Thyroid gland (tissue), 4 donors: ENCODE measurements at regions not wholly inside any gene's neighbourhood (a gene's known extent, or its start where the extent isn't known, plus 50 kb on each side); places are given as distances from the start of the nearest gene placed in this dataset.

ENCODE experiments used
- DNase-seq, 2 donors: peaks; one replicate each; pipeline ENCODE4 v3.0.0-alpha.2; 2019
- H3K27ac ChIP-seq, 3 donors: fragments of 200-600 bp; sonication (generic); 1 replicate in 2 of 3; 2 replicates in 1 of 3; pipeline ENCODE4 v1.5.1; 2016 to 2019; ENCODE audit warnings: mild to moderate bottlenecking in 1 of 3, moderate library complexity in 1 of 3
- H3K27me3 ChIP-seq: fragments of 200-600 bp; sonication (generic); one replicate; pipeline ENCODE4 v1.5.1; 2019
- H3K36me3 ChIP-seq, 2 donors: fragments of 200-600 bp; sonication (generic); one replicate each; pipeline ENCODE4 v1.5.1; 2016 to 2019
- H3K4me1 ChIP-seq, 2 donors: fragments of 200-600 bp; sonication (generic); one replicate each; pipeline ENCODE4 v1.5.1; 2017 to 2019
- H3K4me3 ChIP-seq, 3 donors: fragments of 200-600 bp; sonication (generic); replicated peaks in 1 of 3; 1 replicate in 2 of 3; 2 replicates in 1 of 3; pipeline ENCODE4 v1.5.1; 2016; ENCODE audit warnings: mild to moderate bottlenecking in 1 of 3
- H3K9me3 ChIP-seq: fragments of 200-600 bp; sonication (generic); one replicate; pipeline ENCODE4 v1.5.1; 2017
- POLR2A ChIP-seq, 2 donors: fragments of 450-650 bp; IDR thresholded peaks; one replicate each; pipeline ENCODE4 v1.6.1; 2017; ENCODE audit warnings: antibody characterized with exemption in 2 of 2, mild to moderate bottlenecking in 2 of 2, moderate library complexity in 1 of 2
- WGBS, 2 donors: methylation state at CpG; one replicate each; pipeline ENCODE4 v1.1.5; 2017; 5-methylcytosine and 5-hydroxymethylcytosine counted together
- intact Hi-C: fragments of 100-400 bp; cut with DNase I; formaldehyde crosslinking; loops from one replicate; pipeline ENCODE4 v1.15.1; 2023
- TF ChIP-seq, protein P1 (sequence below), 6 experiments: fragments of 200-600 bp in 3 of 6; fragments of 450-650 bp in 3 of 6; sonication (generic) in 3 of 6; IDR thresholded peaks; one replicate each; pipeline ENCODE4 v1.5.1; 2016 to 2019; ENCODE audit warnings: antibody characterized with exemption in 6 of 6, mild to moderate bottlenecking in 2 of 6, inconsistent platforms in 1 of 6, moderate library complexity in 1 of 6

DNA sequence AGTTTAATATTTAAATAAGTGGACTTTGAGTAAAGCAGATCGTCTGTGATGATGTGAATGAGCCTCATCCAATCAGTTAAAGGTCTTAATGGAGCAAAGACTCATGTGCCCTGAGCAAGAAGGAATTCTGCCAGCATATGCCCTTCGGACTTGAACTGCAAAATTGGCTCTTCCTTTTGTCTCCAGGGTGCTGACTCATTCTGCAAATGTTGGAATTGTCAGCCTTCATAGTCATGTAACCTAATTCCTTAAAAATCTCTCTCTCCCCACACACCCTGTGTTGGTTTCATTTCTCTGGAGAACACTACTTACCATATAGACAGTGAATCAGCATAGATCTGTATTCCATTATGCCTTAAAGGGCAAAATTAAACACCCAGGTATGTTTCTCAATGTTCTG is 609.8 kb upstream of the GALNTL6 start:
- H3K27me3 ChIP-seq, result no peaks in the 10 kb centered on the region
- intact Hi-C loops, result no loop called here
- 58 to 69% methylated on average over 2 of the region's 2 CpGs for WGBS, 2 donors
- TF ChIP-seq POLR2A (IDR thresholded peaks at IDR 0.05), result no peak
- TF ChIP-seq, protein P1, sequence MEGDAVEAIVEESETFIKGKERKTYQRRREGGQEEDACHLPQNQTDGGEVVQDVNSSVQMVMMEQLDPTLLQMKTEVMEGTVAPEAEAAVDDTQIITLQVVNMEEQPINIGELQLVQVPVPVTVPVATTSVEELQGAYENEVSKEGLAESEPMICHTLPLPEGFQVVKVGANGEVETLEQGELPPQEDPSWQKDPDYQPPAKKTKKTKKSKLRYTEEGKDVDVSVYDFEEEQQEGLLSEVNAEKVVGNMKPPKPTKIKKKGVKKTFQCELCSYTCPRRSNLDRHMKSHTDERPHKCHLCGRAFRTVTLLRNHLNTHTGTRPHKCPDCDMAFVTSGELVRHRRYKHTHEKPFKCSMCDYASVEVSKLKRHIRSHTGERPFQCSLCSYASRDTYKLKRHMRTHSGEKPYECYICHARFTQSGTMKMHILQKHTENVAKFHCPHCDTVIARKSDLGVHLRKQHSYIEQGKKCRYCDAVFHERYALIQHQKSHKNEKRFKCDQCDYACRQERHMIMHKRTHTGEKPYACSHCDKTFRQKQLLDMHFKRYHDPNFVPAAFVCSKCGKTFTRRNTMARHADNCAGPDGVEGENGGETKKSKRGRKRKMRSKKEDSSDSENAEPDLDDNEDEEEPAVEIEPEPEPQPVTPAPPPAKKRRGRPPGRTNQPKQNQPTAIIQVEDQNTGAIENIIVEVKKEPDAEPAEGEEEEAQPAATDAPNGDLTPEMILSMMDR (IDR thresholded peaks at IDR 0.05), result no peak
- no peak overlapping the region for H3K4me3 ChIP-seq
- no peaks in the 10 kb centered on the region for H3K9me3 ChIP-seq
- no peaks in the 10 kb centered on the region for H3K36me3 ChIP-seq
- no peak for DNase-seq
- H3K4me1 ChIP-seq, result no peaks in the 10 kb centered on the region
- no peak overlapping the region for H3K27ac ChIP-seq

DNA sequence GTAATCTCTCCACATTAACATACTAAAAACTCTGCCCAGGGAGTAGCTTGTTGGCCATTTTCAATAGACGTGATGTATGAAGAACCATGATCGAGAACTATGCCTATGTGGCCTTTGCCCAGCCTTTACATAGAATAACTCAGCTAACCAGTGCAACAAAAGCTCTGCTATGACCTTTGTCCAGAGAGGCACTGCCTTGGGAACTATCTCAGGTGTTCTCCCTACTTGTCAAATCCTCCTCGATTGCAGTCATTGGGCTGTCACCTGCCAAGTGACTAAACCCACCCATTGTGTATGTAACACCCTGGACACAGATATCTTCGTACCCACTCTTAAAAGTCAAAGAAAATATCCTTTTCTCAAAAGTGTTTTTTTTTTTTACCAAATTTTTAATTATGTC is 610.3 kb upstream of the GALNTL6 start:
- no peak for TF ChIP-seq POLR2A (IDR thresholded peaks at IDR 0.05)
- TF ChIP-seq, protein P1 (IDR thresholded peaks at IDR 0.05), result no peak
- intact Hi-C loops, result no loop called here
- 87 to 93% methylated on average over 4 of the region's 4 CpGs for WGBS, 2 donors

DNA sequence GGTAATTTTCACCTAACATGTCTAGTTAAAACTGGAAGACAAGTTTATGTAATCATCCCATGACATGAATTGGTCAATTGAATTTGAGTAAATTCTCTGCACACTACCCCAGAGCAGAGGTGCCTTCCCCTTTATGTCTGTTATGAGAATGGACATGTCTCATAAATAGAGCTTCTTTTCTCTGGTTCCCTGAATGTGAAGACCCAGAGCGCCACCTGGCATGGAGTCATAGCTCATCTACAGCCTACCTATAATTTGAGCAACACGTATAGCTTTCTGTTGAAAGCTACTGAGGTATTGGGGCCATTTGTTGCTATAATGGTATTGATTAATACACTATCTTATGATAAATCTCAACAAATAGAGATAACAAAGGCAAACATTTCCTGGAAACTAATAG is 626.5 kb upstream of the GALNTL6 start:
- Histone ChIP-seq H3K27ac (no peak overlapping the region), H3K27me3 (no peaks in the 10 kb centered on the region), H3K4me1 (no peaks in the 10 kb centered on the region), H3K9me3 (no peaks in the 10 kb centered on the region), H3K36me3 (no peaks in the 10 kb centered on the region), H3K4me3 (no peak overlapping the region)
- TF ChIP-seq, protein P1 (IDR thresholded peaks at IDR 0.05), result peak in 1 of 6 experiments; percentile 7
- TF ChIP-seq POLR2A (IDR thresholded peaks at IDR 0.05), result no peak
- WGBS, 2 donors, result 83% methylated on average over 2 of the region's 2 CpGs
- intact Hi-C loops, result no loop called here
- DNase-seq, result peak; percentile 2 to 22

More for the DNA sequence above, 610.3 kb upstream of the GALNTL6 start:
- H3K4me1 ChIP-seq, result no peaks in the 10 kb centered on the region
- no peaks in the 10 kb centered on the region for H3K9me3 ChIP-seq
- H3K36me3 ChIP-seq, result no peaks in the 10 kb centered on the region
- DNase-seq, result no peak
- no peak overlapping the region for H3K27ac ChIP-seq
- no peaks in the 10 kb centered on the region for H3K27me3 ChIP-seq
- H3K4me3 ChIP-seq, result no peak overlapping the region

DNA sequence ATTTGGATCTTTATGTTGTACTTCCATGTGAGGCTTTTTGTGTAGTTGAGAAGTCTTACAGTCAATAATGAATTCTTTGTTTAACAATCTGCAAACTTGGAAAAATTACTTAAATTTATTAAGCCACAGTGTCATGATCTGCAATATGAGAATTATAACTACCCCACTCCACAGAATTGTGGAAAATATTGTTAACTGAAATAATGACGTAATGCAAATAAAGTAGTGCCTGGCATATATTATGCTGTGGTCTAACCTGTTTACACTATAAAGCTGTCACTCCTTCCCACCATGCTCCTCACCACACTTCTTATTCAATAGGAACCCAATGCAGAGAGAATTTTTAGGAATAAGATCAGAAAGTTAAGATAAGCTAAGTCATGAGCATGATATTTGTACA is 632.1 kb upstream of the GALNTL6 start:
- H3K27ac ChIP-seq, result no peak overlapping the region
- TF ChIP-seq POLR2A (IDR thresholded peaks at IDR 0.05), result no peak
- TF ChIP-seq, protein P1 (IDR thresholded peaks at IDR 0.05), result no peak
- no peak overlapping the region for H3K4me3 ChIP-seq
- H3K27me3 ChIP-seq, result no peaks in the 10 kb centered on the region
- intact Hi-C loops, result no loop called here
- no peaks in the 10 kb centered on the region for H3K9me3 ChIP-seq
- H3K4me1 ChIP-seq, result no peaks in the 10 kb centered on the region
- no peaks in the 10 kb centered on the region for H3K36me3 ChIP-seq
- 89 to 98% methylated on average over 1 of the region's 1 CpG for WGBS, 2 donors
- no peak for DNase-seq

DNA sequence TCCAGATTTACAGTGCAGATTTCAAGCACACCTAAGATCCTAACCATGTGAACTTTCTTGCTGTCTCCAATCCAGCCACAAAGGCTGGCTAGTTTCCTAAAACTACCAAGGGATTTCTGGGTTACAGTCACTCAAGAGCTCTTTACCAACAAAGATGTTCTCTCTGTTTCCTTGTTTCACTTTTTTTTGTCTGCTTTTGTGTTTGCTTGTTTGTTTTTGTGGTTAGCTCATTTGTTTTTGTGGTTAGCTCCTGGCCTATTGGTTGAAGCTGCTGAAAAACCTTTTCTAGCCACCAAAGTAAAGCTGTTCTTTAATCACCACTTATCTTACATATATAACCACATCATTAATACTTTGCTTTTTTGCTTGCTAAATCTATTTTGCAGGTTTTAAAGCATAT is 642.5 kb upstream of the GALNTL6 start:
- H3K4me3 ChIP-seq, result no peak overlapping the region
- H3K27ac ChIP-seq, result no peak overlapping the region
- intact Hi-C loops, result no loop called here
- DNase-seq, result no peak
- no peaks in the 10 kb centered on the region for H3K4me1 ChIP-seq
- no peaks in the 10 kb centered on the region for H3K9me3 ChIP-seq
- no peaks in the 10 kb centered on the region for H3K36me3 ChIP-seq
- no peaks in the 10 kb centered on the region for H3K27me3 ChIP-seq
- TF ChIP-seq, protein P1 (IDR thresholded peaks at IDR 0.05), result no peak
- no peak for TF ChIP-seq POLR2A (IDR thresholded peaks at IDR 0.05)
